ENCODE measurements at regions not wholly inside any gene's neighbourhood (a gene's known extent, or its start where the extent isn't known, plus 50 kb on each side); places are given as distances from the start of the nearest gene placed in this dataset.
"Not testable (repeated sequence)": the region's sequence is repeated elsewhere in the genome, so short reads cannot be mapped to it uniquely, and the experiment has no call there.

DNA sequence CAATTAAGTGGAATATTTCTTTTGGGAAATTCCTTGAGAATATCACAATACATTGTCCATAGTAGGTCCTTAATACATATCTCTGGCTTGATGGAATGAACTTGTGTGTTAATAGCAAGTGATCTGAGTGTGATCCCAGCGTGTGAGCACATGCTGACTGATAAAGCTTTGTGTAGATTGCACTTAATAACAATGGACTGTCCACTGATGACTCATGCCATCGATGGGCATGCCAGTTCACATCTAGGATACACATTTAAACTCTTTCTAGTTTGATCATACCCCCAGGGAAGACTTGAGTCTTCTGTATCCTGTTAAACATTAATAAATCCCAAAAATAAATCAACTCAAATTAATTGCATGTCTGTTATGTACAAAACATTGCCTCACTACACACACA, 454.3 kb upstream of the SPTLC3 start:
- H3K9me3 ChIP-seq = no peaks in the 10 kb centered on the region
- 82 to 87% (median 83%) methylated on average over 2 of the region's 2 CpGs for WGBS, 3 donors
- H3K36me3 ChIP-seq = no peaks in the 10 kb centered on the region
- TF ChIP-seq, protein P1, sequence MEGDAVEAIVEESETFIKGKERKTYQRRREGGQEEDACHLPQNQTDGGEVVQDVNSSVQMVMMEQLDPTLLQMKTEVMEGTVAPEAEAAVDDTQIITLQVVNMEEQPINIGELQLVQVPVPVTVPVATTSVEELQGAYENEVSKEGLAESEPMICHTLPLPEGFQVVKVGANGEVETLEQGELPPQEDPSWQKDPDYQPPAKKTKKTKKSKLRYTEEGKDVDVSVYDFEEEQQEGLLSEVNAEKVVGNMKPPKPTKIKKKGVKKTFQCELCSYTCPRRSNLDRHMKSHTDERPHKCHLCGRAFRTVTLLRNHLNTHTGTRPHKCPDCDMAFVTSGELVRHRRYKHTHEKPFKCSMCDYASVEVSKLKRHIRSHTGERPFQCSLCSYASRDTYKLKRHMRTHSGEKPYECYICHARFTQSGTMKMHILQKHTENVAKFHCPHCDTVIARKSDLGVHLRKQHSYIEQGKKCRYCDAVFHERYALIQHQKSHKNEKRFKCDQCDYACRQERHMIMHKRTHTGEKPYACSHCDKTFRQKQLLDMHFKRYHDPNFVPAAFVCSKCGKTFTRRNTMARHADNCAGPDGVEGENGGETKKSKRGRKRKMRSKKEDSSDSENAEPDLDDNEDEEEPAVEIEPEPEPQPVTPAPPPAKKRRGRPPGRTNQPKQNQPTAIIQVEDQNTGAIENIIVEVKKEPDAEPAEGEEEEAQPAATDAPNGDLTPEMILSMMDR (IDR thresholded peaks at IDR 0.05) = no peak
- TF ChIP-seq POLR2A (IDR thresholded peaks at IDR 0.05) = no peak
- TF ChIP-seq EP300 (IDR thresholded peaks at IDR 0.05) = no peak
- H3K27ac ChIP-seq = no peak overlapping the region
- no peaks in the 10 kb centered on the region for H3K27me3 ChIP-seq
- intact Hi-C loops (cut with DNase I) = no loop called here
- H3K4me1 ChIP-seq (ENCODE audit: insufficient read depth) = no peaks in the 10 kb centered on the region
- no peak overlapping the region for H3K4me3 ChIP-seq
- no peak for DNase-seq

DNA sequence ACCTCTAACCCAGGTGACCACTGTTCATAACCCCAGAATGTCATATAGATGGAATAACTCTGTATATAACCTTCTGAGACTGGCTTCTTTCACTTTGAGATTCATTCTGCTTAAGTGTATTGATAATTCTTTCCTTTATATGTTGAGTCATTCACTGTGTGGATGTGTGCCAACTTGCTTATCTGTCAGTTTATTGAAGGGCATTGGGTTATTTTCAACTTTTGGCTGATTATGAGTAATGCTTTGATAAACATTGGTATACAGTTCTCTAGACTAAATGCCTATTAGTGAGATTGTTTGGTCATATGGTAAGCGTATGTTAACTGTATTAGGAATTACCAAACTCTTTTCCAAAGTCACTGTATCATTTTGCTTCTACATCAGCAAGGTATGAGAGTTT, 453.4 kb upstream of the SPTLC3 start:
- Histone ChIP-seq H3K27me3 (no peaks in the 10 kb centered on the region), H3K36me3 (no peaks in the 10 kb centered on the region), H3K9me3 (no peaks in the 10 kb centered on the region), H3K27ac (no peak overlapping the region), H3K4me1 (ENCODE audit: insufficient read depth) (no peaks in the 10 kb centered on the region), H3K4me3 (no peak overlapping the region)
- intact Hi-C loops (cut with DNase I) = no loop called here
- DNase-seq = no peak
- WGBS, 3 donors = 88 to 96% (median 95%) methylated on average over 1 of the region's 1 CpG
- TF ChIP-seq POLR2A (IDR thresholded peaks at IDR 0.05) = no peak

DNA sequence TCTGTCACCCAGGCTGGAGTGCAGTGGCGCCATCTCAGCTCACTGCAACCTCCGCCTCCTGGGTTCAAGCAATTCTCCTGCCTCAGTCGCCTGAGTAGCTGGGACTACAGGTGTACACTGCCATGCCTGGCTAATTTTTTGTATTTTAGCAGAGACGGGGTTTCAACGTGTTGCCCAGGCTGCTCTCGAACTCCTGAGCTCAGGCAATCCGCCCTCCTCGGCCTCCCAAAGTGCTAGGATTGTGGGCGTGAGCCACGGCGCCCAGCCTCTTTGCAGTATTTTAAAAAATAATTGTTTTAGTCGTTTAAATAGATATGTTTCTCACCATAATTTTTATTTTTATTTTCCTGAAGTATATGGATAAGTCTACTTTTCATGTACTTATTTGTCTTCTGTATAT, 452.9 kb upstream of the SPTLC3 start:
- 95 to 97% (median 96%) methylated on average over 12 of the region's 12 CpGs for WGBS, 3 donors
- DNase-seq; H3K4me3 ChIP-seq; H3K4me1 ChIP-seq (ENCODE audit: insufficient read depth); H3K27ac ChIP-seq; H3K9me3 ChIP-seq; H3K36me3 ChIP-seq; H3K27me3 ChIP-seq; intact Hi-C loops (cut with DNase I): not testable (repeated sequence)

DNA sequence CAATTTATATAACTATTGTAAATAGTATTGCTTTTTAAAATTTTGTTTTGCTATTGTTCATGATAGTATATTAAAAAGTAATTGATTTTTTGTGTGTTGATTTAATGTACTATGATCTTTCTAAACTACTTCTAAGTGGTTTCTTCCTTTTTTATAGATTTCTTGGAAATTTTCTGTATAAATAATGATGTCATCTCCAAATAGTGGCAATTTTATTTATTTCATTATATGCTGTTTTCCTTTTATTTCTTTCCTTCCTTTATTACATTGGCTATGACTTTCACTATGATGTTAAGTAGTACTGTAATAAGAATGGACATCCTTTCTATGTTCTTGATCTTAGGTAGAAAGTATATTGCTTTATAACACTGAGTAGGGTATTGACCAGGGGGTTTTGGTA, 451.5 kb upstream of the SPTLC3 start:
- no peaks in the 10 kb centered on the region for H3K27me3 ChIP-seq
- no peaks in the 10 kb centered on the region for H3K9me3 ChIP-seq
- no peak overlapping the region for H3K4me3 ChIP-seq
- no peaks in the 10 kb centered on the region for H3K4me1 ChIP-seq (ENCODE audit: insufficient read depth)
- H3K27ac ChIP-seq = no peak overlapping the region
- intact Hi-C loops (cut with DNase I) = no loop called here
- DNase-seq = no peak
- no peaks in the 10 kb centered on the region for H3K36me3 ChIP-seq
- TF ChIP-seq POLR2A (IDR thresholded peaks at IDR 0.05) = no peak
- TF ChIP-seq, protein P1 (IDR thresholded peaks at IDR 0.05) = no peak

DNA sequence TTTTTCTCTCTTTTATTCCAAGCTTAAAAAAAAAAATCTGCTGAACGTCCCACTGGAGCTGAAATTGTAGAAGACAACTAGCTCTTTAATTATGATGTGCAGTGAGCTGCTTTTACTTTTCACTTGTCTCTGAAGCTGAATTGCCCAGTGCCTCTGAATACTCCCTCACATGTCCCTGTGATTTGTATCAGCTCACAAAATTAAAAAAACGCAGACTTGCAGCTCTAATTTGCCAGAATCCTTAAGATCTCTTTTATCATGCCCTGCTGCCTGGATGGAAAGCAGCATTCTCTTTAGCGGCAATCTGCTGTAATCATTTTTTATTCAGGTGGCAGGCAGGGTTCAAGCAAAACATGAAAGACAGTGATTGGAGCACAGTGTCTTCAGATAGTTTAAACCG, 443.8 kb upstream of the SPTLC3 start:
- no peak overlapping the region for H3K4me3 ChIP-seq
- no peaks in the 10 kb centered on the region for H3K4me1 ChIP-seq (ENCODE audit: insufficient read depth)
- no peak overlapping the region for H3K27ac ChIP-seq
- no peaks in the 10 kb centered on the region for H3K27me3 ChIP-seq
- intact Hi-C loops (cut with DNase I) = no loop called here
- WGBS, 3 donors = 69 to 80% (median 73%) methylated on average over 4 of the region's 4 CpGs
- no peaks in the 10 kb centered on the region for H3K36me3 ChIP-seq
- DNase-seq = no peak
- TF ChIP-seq POLR2A (IDR thresholded peaks at IDR 0.05) (no peak), EP300 (IDR thresholded peaks at IDR 0.05) (no peak)
- TF ChIP-seq, protein P1 (IDR thresholded peaks at IDR 0.05) = no peak
- H3K9me3 ChIP-seq = no peaks in the 10 kb centered on the region

DNA sequence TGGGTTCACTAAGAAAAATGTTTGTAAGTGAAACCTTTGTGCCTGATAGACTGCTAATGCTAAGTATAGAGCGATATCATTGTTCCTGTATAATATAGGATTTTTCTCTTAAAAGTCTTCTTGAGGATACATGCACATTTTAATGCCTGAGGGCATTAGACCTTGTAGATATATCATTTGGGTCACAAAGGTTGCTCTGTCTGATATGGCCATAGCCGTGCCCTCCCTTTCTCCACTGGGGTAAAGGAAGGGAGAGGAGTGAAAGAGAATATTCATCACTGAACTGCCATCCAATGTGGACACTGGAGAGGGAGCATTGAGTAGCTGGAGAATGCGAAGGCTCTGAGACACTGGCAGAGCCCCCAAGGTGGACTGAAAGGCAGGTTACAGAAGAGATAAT, 442.2 kb upstream of the SPTLC3 start:
- H3K4me1 ChIP-seq (ENCODE audit: insufficient read depth) = no peaks in the 10 kb centered on the region
- H3K9me3 ChIP-seq = no peaks in the 10 kb centered on the region
- H3K4me3 ChIP-seq = no peak overlapping the region
- 94 to 99% (median 97%) methylated on average over 3 of the region's 3 CpGs for WGBS, 3 donors
- no peak overlapping the region for H3K27ac ChIP-seq
- TF ChIP-seq POLR2A (IDR thresholded peaks at IDR 0.05) = no peak
- no peak for TF ChIP-seq EP300 (IDR thresholded peaks at IDR 0.05)
- TF ChIP-seq, protein P1 (IDR thresholded peaks at IDR 0.05) = no peak
- DNase-seq = no peak
- H3K27me3 ChIP-seq = no peaks in the 10 kb centered on the region
- no peaks in the 10 kb centered on the region for H3K36me3 ChIP-seq
- intact Hi-C loops (cut with DNase I) = no loop called here
